ENCODE measurements at regions not wholly inside any gene's neighbourhood (a gene's known extent, or its start where the extent isn't known, plus 50 kb on each side); places are given as distances from the start of the nearest gene placed in this dataset.

GRCh38 chr3:7978087-7978422 lies 523.6 kb upstream of the LMCD1 start:
- TF ChIP-seq POLR2A (IDR thresholded peaks at IDR 0.05) (no peak), CTCF (IDR thresholded peaks at IDR 0.05) (no peak)

All from stomach (tissue), 4 donors.